ENCODE measurements at regions not wholly inside any gene's neighbourhood (a gene's known extent, or its start where the extent isn't known, plus 50 kb on each side); places are given as distances from the start of the nearest gene placed in this dataset.

DNA sequence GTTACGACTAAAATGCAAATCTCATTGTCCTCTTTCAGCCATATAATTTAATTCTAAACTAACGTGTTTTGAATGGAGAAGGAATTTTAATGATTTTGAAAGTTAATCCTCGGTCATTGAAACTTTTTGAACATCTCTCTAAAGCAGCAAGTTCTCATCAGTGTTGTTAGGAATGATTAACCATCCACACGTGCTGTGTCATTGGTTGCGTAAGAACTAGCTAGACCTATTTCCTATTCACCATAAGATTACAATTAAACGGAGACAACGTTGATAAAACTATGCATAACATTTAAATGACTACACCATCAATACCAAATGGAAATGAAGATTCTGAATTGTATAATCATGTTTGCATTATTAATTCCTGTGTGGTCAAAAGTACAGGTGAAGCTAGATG is 155.6 kb upstream of the IRS2 start (continued):
- TF ChIP-seq, protein P1, sequence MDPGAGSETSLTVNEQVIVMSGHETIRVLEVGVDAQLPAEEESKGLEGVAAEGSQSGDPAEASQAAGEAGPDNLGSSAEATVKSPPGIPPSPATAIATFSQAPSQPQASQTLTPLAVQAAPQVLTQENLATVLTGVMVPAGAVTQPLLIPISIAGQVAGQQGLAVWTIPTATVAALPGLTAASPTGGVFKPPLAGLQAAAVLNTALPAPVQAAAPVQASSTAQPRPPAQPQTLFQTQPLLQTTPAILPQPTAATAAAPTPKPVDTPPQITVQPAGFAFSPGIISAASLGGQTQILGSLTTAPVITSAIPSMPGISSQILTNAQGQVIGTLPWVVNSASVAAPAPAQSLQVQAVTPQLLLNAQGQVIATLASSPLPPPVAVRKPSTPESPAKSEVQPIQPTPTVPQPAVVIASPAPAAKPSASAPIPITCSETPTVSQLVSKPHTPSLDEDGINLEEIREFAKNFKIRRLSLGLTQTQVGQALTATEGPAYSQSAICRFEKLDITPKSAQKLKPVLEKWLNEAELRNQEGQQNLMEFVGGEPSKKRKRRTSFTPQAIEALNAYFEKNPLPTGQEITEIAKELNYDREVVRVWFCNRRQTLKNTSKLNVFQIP (CRISPR knock-in tag; IDR thresholded peaks at IDR 0.05; ENCODE audit: borderline replicate concordance, low read depth) = no peak
- TF ChIP-seq GLIS3 (CRISPR knock-in tag; IDR thresholded peaks at IDR 0.05) = no peak
- TF ChIP-seq ZNF70 (CRISPR knock-in tag; IDR thresholded peaks at IDR 0.05) = no peak
- no peak for TF ChIP-seq ISL1 (CRISPR knock-in tag; IDR thresholded peaks at IDR 0.05)

DNA sequence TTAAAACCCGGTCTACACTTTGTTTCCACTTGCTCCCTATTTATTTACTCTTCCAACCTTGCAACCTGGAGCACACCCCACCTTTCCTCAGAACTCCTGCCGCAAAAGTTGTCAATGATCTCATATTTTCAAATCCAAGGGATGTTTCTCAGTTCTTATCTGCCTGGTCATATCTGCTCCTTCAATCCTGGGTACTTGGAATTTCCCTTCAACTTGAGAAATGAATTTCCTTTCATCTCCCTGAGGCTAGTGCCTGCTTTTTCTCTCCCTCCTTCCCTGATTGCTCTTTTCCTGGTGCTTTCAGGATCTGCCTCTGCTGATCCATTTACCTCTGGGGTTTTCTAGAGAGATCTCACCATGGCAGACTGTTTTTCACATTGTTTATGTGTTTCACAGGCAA is 154.8 kb upstream of the IRS2 start:
- TF ChIP-seq ZC3H10 (CRISPR knock-in tag; IDR thresholded peaks at IDR 0.05) (no peak), ZFP3 (CRISPR knock-in tag; IDR thresholded peaks at IDR 0.05) (no peak), ZNF8 (CRISPR knock-in tag; IDR thresholded peaks at IDR 0.05) (no peak), CSDC2 (CRISPR knock-in tag; IDR thresholded peaks at IDR 0.05) (no peak), ARNTL (CRISPR knock-in tag; IDR thresholded peaks at IDR 0.05; ENCODE audit: borderline replicate concordance, low read depth) (no peak), ESRRG (CRISPR knock-in tag; IDR thresholded peaks at IDR 0.05) (no peak), OSR1 (CRISPR knock-in tag; IDR thresholded peaks at IDR 0.05) (no peak), ISL1 (CRISPR knock-in tag; IDR thresholded peaks at IDR 0.05) (no peak), SNAI2 (CRISPR knock-in tag; IDR thresholded peaks at IDR 0.05) (no peak), RARB (CRISPR knock-in tag; IDR thresholded peaks at IDR 0.05) (no peak), ZNF70 (CRISPR knock-in tag; IDR thresholded peaks at IDR 0.05) (no peak), GLIS3 (CRISPR knock-in tag; IDR thresholded peaks at IDR 0.05) (no peak), TCF4 (CRISPR knock-in tag; IDR thresholded peaks at IDR 0.05; ENCODE audit: borderline replicate concordance) (no peak), ZNF565 (CRISPR knock-in tag; conservative IDR thresholded peaks at IDR 0.05; ENCODE audit: low read depth) (no peak), TOX (CRISPR knock-in tag; IDR thresholded peaks at IDR 0.05; ENCODE audit: borderline replicate concordance) (no peak)
- TF ChIP-seq, protein P2, sequence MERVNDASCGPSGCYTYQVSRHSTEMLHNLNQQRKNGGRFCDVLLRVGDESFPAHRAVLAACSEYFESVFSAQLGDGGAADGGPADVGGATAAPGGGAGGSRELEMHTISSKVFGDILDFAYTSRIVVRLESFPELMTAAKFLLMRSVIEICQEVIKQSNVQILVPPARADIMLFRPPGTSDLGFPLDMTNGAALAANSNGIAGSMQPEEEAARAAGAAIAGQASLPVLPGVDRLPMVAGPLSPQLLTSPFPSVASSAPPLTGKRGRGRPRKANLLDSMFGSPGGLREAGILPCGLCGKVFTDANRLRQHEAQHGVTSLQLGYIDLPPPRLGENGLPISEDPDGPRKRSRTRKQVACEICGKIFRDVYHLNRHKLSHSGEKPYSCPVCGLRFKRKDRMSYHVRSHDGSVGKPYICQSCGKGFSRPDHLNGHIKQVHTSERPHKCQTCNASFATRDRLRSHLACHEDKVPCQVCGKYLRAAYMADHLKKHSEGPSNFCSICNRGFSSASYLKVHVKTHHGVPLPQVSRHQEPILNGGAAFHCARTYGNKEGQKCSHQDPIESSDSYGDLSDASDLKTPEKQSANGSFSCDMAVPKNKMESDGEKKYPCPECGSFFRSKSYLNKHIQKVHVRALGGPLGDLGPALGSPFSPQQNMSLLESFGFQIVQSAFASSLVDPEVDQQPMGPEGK (CRISPR knock-in tag; IDR thresholded peaks at IDR 0.05; ENCODE audit: borderline replicate concordance) = no peak
- TF ChIP-seq, protein P3, sequence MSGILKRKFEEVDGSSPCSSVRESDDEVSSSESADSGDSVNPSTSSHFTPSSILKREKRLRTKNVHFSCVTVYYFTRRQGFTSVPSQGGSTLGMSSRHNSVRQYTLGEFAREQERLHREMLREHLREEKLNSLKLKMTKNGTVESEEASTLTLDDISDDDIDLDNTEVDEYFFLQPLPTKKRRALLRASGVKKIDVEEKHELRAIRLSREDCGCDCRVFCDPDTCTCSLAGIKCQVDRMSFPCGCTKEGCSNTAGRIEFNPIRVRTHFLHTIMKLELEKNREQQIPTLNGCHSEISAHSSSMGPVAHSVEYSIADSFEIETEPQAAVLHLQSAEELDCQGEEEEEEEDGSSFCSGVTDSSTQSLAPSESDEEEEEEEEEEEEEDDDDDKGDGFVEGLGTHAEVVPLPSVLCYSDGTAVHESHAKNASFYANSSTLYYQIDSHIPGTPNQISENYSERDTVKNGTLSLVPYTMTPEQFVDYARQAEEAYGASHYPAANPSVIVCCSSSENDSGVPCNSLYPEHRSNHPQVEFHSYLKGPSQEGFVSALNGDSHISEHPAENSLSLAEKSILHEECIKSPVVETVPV (CRISPR knock-in tag; IDR thresholded peaks at IDR 0.05) = no peak
- TF ChIP-seq, protein P1 (CRISPR knock-in tag; IDR thresholded peaks at IDR 0.05; ENCODE audit: borderline replicate concordance, low read depth) = no peak
- no peak for ATAC-seq

DNA sequence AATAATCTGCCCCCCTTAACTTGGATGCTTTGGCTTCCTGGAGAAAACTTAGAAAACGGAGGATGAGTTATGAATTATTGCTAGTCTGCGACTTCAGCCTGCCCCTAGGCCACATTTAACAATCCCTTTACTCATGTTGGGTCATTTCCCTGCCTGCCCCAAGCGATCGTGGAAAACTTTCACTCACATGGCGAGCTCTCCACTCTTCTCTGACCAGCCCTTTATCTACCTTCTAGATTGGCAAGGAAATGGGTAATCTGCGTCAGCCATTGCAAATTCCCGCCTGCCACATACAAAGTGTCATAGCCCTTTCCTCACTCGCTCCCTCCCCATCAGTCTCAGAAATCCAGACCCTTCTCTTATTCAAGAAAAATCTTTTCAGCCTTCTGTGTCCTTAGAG is 154.3 kb upstream of the IRS2 start:
- ATAC-seq = no peak
- no peak for TF ChIP-seq ZNF70 (CRISPR knock-in tag; IDR thresholded peaks at IDR 0.05)
- TF ChIP-seq, protein P4, sequence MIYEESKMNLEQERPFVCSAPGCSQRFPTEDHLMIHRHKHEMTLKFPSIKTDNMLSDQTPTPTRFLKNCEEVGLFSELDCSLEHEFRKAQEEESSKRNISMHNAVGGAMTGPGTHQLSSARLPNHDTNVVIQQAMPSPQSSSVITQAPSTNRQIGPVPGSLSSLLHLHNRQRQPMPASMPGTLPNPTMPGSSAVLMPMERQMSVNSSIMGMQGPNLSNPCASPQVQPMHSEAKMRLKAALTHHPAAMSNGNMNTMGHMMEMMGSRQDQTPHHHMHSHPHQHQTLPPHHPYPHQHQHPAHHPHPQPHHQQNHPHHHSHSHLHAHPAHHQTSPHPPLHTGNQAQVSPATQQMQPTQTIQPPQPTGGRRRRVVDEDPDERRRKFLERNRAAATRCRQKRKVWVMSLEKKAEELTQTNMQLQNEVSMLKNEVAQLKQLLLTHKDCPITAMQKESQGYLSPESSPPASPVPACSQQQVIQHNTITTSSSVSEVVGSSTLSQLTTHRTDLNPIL (CRISPR knock-in tag; IDR thresholded peaks at IDR 0.05; ENCODE audit: low read depth) = no peak
- TF ChIP-seq ZFP3 (CRISPR knock-in tag; IDR thresholded peaks at IDR 0.05) = no peak
- TF ChIP-seq TOX (CRISPR knock-in tag; IDR thresholded peaks at IDR 0.05; ENCODE audit: borderline replicate concordance) = no peak
- TF ChIP-seq OSR1 (CRISPR knock-in tag; IDR thresholded peaks at IDR 0.05) = no peak

DNA sequence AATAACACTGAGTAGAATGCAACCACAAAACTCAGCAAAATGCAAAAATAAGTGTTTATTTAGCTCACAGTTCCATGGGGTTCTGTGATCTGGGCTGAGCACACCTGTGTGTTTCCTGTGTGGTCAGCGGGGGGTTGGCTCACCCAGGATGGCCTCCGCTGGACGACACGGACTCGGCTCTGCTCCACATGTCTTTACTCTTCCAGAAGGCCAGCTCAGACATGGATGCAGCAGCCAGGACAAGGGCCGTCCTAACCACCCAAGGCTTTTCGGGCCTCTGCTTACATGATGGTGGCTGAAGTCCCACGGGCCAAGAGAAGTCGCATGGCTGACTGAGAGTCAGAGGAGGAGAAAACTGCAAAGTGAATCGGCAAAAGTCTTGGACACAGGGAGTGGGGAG is 153.5 kb upstream of the IRS2 start:
- no peak for ATAC-seq
- TF ChIP-seq ZFP30 (CRISPR knock-in tag; IDR thresholded peaks at IDR 0.05) (no peak), RARB (CRISPR knock-in tag; IDR thresholded peaks at IDR 0.05) (no peak), OSR1 (CRISPR knock-in tag; IDR thresholded peaks at IDR 0.05) (no peak), ZFP3 (CRISPR knock-in tag; IDR thresholded peaks at IDR 0.05) (no peak), ESRRG (CRISPR knock-in tag; IDR thresholded peaks at IDR 0.05) (no peak), ISL1 (CRISPR knock-in tag; IDR thresholded peaks at IDR 0.05) (no peak), PPARA (CRISPR knock-in tag; IDR thresholded peaks at IDR 0.05; ENCODE audit: borderline replicate concordance) (no peak)
- TF ChIP-seq, protein P2 (CRISPR knock-in tag; IDR thresholded peaks at IDR 0.05; ENCODE audit: borderline replicate concordance) = no peak
- TF ChIP-seq, protein P5, sequence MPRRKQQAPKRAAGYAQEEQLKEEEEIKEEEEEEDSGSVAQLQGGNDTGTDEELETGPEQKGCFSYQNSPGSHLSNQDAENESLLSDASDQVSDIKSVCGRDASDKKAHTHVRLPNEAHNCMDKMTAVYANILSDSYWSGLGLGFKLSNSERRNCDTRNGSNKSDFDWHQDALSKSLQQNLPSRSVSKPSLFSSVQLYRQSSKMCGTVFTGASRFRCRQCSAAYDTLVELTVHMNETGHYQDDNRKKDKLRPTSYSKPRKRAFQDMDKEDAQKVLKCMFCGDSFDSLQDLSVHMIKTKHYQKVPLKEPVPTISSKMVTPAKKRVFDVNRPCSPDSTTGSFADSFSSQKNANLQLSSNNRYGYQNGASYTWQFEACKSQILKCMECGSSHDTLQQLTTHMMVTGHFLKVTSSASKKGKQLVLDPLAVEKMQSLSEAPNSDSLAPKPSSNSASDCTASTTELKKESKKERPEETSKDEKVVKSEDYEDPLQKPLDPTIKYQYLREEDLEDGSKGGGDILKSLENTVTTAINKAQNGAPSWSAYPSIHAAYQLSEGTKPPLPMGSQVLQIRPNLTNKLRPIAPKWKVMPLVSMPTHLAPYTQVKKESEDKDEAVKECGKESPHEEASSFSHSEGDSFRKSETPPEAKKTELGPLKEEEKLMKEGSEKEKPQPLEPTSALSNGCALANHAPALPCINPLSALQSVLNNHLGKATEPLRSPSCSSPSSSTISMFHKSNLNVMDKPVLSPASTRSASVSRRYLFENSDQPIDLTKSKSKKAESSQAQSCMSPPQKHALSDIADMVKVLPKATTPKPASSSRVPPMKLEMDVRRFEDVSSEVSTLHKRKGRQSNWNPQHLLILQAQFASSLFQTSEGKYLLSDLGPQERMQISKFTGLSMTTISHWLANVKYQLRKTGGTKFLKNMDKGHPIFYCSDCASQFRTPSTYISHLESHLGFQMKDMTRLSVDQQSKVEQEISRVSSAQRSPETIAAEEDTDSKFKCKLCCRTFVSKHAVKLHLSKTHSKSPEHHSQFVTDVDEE (CRISPR knock-in tag; IDR thresholded peaks at IDR 0.05) = no peak
- TF ChIP-seq, protein P4 (CRISPR knock-in tag; IDR thresholded peaks at IDR 0.05; ENCODE audit: low read depth) = no peak
